ENCODE measurements at regions not wholly inside any gene's neighbourhood (a gene's known extent, or its start where the extent isn't known, plus 50 kb on each side); places are given as distances from the start of the nearest gene placed in this dataset.

GRCh38 chr18:76557026-76557575, 62.1 kb upstream of the ZNF516 start (continued):
- no peak for TF ChIP-seq ZBTB6 (tag by site-specific recombination; IDR thresholded peaks at IDR 0.05)
- no peak for TF ChIP-seq PRDM6 (tag by site-specific recombination; IDR thresholded peaks at IDR 0.05)

- peaks cover 3% of the 10 kb centered on the region; the same call in 1 of the 2 replicates for H3K4me1 ChIP-seq (ENCODE audit: control insufficient read depth, insufficient read depth, low read length)
- no peak overlapping the region for H3K27ac ChIP-seq (ENCODE audit: extremely low read depth, low read depth, low read length)
- H3K36me3 ChIP-seq (ENCODE audit: control insufficient read depth in 2 of 2, insufficient read depth in 1 of 2, low read length in 2 of 2) = no peaks in the 10 kb centered on the region; a peak in 1 of 3 replicates
- CTCF ChIA-PET = interaction anchor here (0.7 to 1.3 kb wide), 2 partner anchors 12 to 22 kb away, joined by 3 to 7 read pairs; no protein-coding TSS in a partner anchor
- POLR2A ChIA-PET = no interaction called here
- no peak overlapping the region for H3K4me3 ChIP-seq (ENCODE audit: low read depth, low read length)
- no peaks in the 10 kb centered on the region for H3K9me3 ChIP-seq (ENCODE audit: control insufficient read depth, insufficient read depth, low read depth, low read length)
- TF ChIP-seq ZNF266 (tag by site-specific recombination; IDR thresholded peaks at IDR 0.05; ENCODE audit: low read depth) = no peak
- TF ChIP-seq ZNF239 (tag by site-specific recombination; IDR thresholded peaks at IDR 0.05) = no peak
- TF ChIP-seq ZNF473 (tag by site-specific recombination; IDR thresholded peaks at IDR 0.05) = no peak
- no peak for TF ChIP-seq ZNF214 (tag by site-specific recombination; IDR thresholded peaks at IDR 0.05; ENCODE audit: borderline replicate concordance)
- no peak for TF ChIP-seq ZNF76 (tag by site-specific recombination; IDR thresholded peaks at IDR 0.05; ENCODE audit: borderline replicate concordance, low read depth)
- TF ChIP-seq ZNF280D (tag by site-specific recombination; IDR thresholded peaks at IDR 0.05) = no peak
- TF ChIP-seq ZNF211 (tag by site-specific recombination; IDR thresholded peaks at IDR 0.05; ENCODE audit: low read depth) = no peak
- no peak for TF ChIP-seq KLF10 (tag by site-specific recombination; IDR thresholded peaks at IDR 0.05)
- no peak for TF ChIP-seq ZNF530 (tag by site-specific recombination; IDR thresholded peaks at IDR 0.05; ENCODE audit: low read depth)
- TF ChIP-seq ZEB2 (tag by site-specific recombination; IDR thresholded peaks at IDR 0.05) = no peak
- TF ChIP-seq ZNF138 (tag by site-specific recombination; IDR thresholded peaks at IDR 0.05; ENCODE audit: borderline replicate concordance) = no peak
- no peak for TF ChIP-seq KLF16 (tag by site-specific recombination; IDR thresholded peaks at IDR 0.05)
- no peak for TF ChIP-seq ZNF169 (tag by site-specific recombination; IDR thresholded peaks at IDR 0.05)
- TF ChIP-seq KLF8 (tag by site-specific recombination; IDR thresholded peaks at IDR 0.05) = no peak
- TF ChIP-seq ZNF660 (tag by site-specific recombination; IDR thresholded peaks at IDR 0.05) = no peak
- TF ChIP-seq BCL11B (tag by site-specific recombination; IDR thresholded peaks at IDR 0.05; ENCODE audit: low read depth) = no peak
- no peak for TF ChIP-seq MZF1 (tag by site-specific recombination; IDR thresholded peaks at IDR 0.05; ENCODE audit: borderline replicate concordance)
- no peak for TF ChIP-seq ZBTB44 (tag by site-specific recombination; IDR thresholded peaks at IDR 0.05)
- no peak for TF ChIP-seq PRDM4 (tag by site-specific recombination; IDR thresholded peaks at IDR 0.05)
Observed at GRCh38 chr18:76554547-76555222, 59.6 kb upstream of the ZNF516 start.

All from HEK293 (cell line).